ENCODE measurements at regions not wholly inside any gene's neighbourhood (a gene's known extent, or its start where the extent isn't known, plus 50 kb on each side); places are given as distances from the start of the nearest gene placed in this dataset.

DNA sequence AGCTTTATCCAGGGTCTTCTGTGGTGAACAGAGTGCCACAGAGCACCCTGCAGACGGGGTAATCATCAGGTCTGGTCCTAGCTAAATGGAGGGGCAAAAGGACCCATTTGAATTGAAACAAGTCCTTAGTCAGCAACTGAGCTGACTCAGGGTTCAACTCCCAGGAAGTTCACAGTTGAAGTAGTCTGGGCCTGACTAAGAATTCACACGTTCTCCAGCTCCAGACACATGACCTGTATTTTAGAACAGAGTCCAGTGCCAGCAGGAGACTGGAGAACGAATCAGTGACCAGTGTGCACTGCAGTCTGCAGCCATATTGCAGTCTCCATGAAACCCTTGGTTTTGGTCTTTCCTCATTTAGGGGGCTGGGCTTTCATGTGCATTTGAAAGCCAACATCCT is 85.2 kb downstream of the ELOVL4 start:
- TF ChIP-seq, protein P1, sequence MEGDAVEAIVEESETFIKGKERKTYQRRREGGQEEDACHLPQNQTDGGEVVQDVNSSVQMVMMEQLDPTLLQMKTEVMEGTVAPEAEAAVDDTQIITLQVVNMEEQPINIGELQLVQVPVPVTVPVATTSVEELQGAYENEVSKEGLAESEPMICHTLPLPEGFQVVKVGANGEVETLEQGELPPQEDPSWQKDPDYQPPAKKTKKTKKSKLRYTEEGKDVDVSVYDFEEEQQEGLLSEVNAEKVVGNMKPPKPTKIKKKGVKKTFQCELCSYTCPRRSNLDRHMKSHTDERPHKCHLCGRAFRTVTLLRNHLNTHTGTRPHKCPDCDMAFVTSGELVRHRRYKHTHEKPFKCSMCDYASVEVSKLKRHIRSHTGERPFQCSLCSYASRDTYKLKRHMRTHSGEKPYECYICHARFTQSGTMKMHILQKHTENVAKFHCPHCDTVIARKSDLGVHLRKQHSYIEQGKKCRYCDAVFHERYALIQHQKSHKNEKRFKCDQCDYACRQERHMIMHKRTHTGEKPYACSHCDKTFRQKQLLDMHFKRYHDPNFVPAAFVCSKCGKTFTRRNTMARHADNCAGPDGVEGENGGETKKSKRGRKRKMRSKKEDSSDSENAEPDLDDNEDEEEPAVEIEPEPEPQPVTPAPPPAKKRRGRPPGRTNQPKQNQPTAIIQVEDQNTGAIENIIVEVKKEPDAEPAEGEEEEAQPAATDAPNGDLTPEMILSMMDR (IDR thresholded peaks at IDR 0.05), result no peak
- TF ChIP-seq, protein P2, sequence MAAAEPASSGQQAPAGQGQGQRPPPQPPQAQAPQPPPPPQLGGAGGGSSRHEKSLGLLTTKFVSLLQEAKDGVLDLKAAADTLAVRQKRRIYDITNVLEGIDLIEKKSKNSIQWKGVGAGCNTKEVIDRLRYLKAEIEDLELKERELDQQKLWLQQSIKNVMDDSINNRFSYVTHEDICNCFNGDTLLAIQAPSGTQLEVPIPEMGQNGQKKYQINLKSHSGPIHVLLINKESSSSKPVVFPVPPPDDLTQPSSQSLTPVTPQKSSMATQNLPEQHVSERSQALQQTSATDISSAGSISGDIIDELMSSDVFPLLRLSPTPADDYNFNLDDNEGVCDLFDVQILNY (CRISPR knock-in tag; IDR thresholded peaks at IDR 0.05), result no peak
- TF ChIP-seq, protein P3, sequence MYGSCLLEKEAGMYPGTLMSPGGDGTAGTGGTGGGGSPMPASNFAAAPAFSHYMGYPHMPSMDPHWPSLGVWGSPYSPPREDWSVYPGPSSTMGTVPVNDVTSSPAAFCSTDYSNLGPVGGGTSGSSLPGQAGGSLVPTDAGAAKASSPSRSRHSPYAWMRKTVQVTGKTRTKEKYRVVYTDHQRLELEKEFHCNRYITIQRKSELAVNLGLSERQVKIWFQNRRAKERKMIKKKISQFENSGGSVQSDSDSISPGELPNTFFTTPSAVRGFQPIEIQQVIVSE (CRISPR knock-in tag; IDR thresholded peaks at IDR 0.05; ENCODE audit: borderline replicate concordance), result no peak
- TF ChIP-seq, protein P4, sequence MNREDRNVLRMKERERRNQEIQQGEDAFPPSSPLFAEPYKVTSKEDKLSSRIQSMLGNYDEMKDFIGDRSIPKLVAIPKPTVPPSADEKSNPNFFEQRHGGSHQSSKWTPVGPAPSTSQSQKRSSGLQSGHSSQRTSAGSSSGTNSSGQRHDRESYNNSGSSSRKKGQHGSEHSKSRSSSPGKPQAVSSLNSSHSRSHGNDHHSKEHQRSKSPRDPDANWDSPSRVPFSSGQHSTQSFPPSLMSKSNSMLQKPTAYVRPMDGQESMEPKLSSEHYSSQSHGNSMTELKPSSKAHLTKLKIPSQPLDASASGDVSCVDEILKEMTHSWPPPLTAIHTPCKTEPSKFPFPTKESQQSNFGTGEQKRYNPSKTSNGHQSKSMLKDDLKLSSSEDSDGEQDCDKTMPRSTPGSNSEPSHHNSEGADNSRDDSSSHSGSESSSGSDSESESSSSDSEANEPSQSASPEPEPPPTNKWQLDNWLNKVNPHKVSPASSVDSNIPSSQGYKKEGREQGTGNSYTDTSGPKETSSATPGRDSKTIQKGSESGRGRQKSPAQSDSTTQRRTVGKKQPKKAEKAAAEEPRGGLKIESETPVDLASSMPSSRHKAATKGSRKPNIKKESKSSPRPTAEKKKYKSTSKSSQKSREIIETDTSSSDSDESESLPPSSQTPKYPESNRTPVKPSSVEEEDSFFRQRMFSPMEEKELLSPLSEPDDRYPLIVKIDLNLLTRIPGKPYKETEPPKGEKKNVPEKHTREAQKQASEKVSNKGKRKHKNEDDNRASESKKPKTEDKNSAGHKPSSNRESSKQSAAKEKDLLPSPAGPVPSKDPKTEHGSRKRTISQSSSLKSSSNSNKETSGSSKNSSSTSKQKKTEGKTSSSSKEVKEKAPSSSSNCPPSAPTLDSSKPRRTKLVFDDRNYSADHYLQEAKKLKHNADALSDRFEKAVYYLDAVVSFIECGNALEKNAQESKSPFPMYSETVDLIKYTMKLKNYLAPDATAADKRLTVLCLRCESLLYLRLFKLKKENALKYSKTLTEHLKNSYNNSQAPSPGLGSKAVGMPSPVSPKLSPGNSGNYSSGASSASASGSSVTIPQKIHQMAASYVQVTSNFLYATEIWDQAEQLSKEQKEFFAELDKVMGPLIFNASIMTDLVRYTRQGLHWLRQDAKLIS (CRISPR knock-in tag; IDR thresholded peaks at IDR 0.05; ENCODE audit: borderline replicate concordance), result no peak
- TF ChIP-seq, protein P5, sequence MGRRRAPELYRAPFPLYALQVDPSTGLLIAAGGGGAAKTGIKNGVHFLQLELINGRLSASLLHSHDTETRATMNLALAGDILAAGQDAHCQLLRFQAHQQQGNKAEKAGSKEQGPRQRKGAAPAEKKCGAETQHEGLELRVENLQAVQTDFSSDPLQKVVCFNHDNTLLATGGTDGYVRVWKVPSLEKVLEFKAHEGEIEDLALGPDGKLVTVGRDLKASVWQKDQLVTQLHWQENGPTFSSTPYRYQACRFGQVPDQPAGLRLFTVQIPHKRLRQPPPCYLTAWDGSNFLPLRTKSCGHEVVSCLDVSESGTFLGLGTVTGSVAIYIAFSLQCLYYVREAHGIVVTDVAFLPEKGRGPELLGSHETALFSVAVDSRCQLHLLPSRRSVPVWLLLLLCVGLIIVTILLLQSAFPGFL (CRISPR knock-in tag; IDR thresholded peaks at IDR 0.05; ENCODE audit: borderline replicate concordance), result no peak
- TF ChIP-seq, protein P6, sequence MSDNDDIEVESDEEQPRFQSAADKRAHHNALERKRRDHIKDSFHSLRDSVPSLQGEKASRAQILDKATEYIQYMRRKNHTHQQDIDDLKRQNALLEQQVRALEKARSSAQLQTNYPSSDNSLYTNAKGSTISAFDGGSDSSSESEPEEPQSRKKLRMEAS (CRISPR knock-in tag; IDR thresholded peaks at IDR 0.05), result no peak
- TF ChIP-seq GABPB1 (CRISPR knock-in tag; IDR thresholded peaks at IDR 0.05) (no peak), TEAD4 (CRISPR knock-in tag; IDR thresholded peaks at IDR 0.05) (no peak), MYBL2 (CRISPR knock-in tag; IDR thresholded peaks at IDR 0.05) (no peak), TCF7 (CRISPR knock-in tag; IDR thresholded peaks at IDR 0.05; ENCODE audit: low read depth) (no peak), SP1 (CRISPR knock-in tag; conservative IDR thresholded peaks at IDR 0.05) (no peak)
- TF ChIP-seq, protein P7, sequence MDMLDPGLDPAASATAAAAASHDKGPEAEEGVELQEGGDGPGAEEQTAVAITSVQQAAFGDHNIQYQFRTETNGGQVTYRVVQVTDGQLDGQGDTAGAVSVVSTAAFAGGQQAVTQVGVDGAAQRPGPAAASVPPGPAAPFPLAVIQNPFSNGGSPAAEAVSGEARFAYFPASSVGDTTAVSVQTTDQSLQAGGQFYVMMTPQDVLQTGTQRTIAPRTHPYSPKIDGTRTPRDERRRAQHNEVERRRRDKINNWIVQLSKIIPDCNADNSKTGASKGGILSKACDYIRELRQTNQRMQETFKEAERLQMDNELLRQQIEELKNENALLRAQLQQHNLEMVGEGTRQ (CRISPR knock-in tag; IDR thresholded peaks at IDR 0.05), result no peak
